Smooth muscle cell of the brain vasculature (primary cell): ENCODE measurements at regions not wholly inside any gene's neighbourhood (a gene's known extent, or its start where the extent isn't known, plus 50 kb on each side); places are given as distances from the start of the nearest gene placed in this dataset.
A peak's percentile ranks its signal among the peaks of the same experiment; 100 is the strongest.

Experiments used
- DNase-seq: peaks from one replicate; pipeline ENCODE4 v3.0.0-alpha.2; 2012; ENCODE audit warnings: low read depth, low spot score

DNA sequence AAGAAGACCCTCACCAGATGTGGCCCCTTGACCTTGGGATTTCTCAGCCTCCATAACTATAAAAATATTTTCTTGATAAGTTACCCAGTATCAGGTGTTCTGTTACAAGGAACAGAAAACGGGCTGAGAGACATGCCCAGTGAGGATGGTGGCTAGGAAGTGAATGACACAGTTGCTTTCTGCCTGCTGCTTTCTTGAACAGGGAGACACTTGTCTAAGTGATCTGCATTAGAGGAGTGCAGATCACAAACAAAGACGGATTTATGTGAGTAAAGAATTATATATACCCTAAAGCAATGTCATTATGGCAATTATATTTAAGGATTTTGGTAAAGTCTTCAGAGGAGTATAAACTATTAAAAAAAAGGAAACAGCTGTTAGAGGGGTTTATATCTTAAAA lies 169.2 kb upstream of the AHR start:
- DNase-seq = no peak

DNA sequence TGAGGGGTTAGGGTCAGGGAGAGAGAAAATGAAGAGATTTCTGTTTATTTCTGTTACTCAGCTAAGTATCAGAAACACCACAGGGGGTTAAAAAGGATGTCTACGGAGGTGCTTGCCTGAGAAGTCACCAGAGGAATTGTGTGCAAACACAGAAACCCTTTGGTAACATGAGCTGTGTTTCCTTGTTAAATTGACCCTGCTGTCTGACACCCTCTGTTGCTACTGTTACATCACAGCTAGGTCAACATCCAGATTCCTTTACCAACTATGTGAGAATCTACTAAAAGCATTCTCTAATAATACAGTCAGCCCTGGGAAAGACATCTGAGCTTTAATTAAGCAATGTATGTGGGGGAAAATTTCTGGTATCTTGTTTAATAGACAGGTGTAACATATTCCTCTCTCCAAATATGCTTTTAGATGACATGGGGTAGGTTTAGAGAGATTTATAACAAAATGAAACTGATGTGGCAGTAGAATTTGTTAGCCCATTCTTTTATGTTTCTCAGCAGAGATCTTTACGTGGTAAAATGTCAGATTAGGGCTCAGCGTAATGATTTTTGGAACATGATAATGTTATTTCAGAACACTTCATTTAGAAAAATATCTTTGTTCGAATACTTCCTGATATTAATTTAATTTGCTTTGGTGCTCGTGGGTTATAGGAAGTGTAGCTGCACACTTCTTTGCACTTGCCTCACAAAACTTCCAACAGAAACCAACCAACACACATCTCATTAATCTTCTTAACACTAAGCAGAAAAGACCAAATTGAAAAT lies 168.0 kb upstream of the AHR start:
- peak; percentile 54 for DNase-seq

DNA sequence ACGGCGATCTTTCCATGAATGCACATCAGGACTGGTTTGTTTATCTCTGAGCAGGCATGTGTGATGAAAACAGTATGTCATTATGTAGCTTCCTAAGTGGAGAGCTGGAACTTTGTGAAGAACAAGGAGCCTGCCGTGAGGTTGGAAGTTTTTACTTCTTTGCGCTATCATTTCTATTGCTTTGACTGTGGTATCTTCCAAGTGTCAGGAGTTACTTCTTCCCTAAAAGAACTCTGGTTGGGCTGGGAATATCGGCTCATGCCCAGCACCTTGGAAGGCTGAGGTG lies 167.4 kb upstream of the AHR start:
- no peak for DNase-seq

DNA sequence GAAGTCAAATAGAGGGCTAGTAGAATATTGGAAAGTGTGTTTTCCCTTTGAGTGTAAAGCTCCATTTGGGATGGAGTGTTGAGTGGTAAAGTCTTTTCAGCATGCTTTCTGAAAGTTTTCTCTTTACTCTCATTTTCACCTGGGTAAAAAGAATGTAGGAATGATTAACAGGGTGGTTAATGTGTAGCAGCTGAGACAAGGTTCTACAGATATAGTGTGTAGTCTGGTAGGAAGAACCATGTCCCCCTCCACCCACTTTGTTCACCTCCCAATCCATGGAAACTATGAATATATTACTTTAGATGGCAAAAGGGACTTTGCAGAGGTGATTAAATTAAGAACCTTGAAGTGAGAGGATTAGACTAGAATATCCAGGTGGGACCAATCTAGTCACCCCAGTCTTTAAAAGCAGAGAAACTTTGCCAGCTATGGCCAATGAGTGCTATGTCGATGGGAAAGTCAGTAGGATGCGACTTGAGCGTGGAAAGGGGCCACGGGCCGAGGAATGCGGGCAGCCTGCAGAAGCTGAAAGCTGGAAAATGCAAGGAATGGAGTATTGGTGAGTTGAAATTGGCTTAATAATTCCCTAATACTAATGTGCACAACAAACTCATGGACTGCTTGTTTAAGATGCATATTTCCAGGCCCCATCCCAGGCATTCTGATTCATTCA lies 166.3 kb upstream of the AHR start:
- DNase-seq = no peak

DNA sequence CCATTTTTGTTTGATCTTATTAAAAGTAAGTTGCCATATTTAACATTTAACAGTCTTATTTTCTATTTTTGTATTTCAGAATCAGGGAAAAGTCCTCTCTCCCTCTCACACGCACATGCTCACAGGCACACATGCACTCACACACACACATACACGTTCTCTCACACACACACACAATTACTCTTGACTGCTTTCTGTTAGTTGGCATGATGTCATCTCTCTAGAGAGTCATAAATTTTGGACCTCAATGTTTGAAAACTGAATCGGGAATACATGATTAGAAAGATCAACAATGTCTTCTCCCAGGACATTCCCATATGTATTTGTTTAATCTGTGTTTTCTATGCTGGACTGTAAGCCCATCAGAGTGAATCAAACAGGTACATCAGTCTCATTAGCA lies 165.7 kb upstream of the AHR start:
- DNase-seq = no peak

DNA sequence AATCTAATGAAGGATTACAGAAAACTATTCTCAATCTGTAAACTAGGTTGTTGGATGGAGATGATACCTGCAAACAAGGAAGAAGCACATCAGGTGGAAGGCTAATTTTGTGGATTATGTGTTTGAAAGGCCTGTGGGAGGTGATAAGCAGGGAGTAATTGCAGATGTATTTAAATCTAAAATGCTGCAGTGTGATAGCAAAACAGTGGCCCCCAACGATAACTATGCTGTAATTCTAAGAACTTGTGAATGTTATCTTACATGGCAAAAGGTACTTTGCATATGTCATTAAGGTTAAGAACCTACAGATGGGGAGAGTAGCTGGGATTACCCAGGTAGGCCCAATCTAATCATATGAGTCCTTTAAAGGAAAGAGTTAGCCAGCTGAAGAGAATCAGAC lies 164.5 kb upstream of the AHR start:
- no peak for DNase-seq

DNA sequence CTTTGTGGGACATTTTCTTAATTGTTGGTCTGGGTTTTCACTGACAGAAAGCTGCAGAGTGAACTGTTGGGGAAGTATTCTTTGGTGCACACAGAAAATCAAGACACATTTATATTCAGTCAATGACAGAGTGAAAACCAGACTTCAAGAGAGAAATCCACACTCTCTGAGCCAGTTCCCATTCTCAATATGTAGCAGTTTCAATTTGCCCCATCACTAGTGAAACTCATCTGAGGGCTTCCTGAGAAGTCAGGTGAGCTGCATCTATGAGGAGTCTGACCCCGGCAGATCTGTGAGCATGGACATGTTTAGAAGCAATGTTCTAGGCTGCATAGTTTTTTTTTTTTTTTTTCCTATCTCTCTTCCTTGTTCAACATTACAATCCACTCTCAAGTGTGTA lies 163.7 kb upstream of the AHR start:
- DNase-seq = no peak

DNA sequence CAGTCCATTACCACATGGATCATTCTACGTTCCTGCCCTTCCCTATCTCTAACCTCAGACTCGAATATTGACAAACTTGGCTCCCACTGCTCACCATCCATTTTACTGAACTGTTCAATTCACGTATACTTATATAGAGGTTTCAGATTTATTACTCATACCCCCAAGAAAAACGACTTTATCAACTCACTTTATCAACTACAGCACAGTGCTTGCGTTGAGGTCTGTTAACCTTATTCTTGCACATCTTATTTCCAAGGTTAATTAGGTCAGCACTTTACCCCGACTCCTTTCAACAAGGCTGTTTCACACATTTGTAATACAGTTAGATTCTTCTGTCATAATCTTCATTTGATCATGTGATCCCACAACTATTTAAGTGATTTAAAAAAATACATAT lies 162.3 kb upstream of the AHR start:
- DNase-seq = no peak

DNA sequence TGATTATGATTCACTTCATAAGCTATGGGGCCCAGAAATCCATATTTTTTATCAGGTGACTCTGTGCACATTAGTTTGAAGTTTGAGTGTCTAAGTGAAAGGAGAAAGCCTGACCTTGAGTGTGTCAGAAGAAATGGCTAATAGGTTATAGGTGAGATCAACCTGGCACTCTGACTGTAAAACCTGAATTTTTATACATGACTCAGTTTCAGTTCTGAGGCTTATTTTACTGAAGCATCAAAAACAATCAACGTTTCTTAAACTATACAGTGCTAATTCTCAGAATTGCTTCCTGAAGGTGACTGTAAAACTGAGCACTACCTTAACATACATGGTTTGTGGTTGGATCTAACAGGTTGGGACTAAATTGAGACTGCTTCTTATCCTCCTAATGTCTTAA lies 159.4 kb upstream of the AHR start:
- no peak for DNase-seq

DNA sequence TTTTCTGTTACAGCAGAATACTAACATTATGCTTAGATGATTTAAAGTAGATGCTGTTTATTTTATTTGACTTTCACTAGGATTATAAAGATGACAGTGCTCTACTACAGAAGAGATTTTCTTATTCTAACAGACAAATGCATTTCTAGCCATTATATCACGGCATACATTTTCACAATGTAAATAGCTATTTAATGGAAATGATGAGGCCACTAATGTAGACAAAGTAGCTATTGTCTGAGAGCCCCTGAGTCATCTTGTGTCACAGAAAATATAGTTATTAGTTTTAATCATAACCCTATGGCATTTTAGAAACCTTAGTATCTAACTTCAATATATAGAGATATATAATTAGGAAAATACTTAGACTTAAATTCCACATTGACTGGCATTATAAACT lies 158.0 kb upstream of the AHR start:
- DNase-seq = no peak

DNA sequence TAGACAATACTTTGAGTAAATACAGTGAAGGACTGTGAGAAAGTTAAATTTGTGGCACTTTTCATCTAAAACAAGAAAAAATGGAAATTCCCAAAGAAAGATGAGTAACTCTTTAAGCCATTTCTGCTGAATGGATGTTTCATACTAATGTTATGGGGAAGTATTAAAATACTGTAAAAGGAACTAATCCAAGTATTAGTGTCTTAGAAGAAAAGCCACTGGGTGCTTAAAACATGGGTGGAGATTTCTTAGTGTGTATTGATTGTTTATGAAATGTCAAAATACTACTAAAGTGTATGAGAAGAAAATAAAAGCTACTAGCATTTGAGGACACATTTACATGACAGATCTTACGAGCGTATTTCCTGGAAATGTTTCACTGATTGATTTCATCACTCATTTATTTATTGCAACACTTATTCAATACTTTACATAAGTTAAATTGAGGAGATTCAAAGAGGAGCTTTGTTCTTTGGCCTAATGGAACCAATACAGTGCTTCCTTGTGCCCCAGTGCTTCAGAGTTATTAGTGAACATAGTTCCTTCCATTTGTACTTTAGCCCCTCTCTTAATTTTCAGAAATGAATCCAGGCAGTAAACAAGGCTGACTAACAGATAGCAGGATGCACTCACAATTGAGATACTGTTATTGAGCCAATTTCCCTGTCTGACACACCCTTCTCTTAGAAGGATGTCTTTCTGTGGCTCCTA lies 155.5 kb upstream of the AHR start:
- no peak for DNase-seq

DNA sequence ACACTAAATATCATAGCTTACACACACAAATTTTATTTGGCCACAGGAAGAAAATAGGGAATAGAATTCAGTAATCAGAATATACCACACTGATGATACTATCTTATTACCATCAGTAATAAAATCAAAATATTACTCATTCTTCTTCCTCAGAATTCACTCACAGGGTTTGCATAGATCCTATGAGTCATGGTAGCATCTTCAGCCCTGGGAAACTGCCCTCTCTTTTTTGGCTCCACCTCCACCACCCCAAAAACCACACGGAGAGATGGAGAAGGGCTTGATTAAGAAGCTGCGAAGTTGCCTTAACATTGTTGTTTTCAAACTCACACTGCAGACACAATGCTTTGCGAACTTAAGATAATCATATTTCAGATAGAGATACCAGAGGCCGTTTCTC lies 154.1 kb upstream of the AHR start:
- no peak for DNase-seq

DNA sequence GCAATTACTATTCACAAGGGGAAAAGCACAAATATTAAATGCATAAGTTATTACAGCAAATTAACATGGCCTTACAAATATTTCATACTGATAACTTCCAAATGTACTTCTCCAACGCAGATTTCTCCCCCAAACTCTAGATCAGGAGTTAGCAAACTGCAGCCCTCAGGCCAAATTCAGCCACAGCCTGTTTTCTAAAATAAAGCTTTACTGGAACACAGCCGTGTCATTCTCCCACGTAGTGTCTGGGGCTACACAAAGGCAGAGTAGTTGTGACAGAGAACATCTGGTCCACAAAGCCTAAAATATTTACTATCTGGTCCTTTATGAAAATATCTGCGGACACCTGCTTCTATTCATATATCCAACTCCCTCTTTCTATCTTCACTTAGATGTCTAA lies 151.8 kb upstream of the AHR start:
- no peak for DNase-seq

DNA sequence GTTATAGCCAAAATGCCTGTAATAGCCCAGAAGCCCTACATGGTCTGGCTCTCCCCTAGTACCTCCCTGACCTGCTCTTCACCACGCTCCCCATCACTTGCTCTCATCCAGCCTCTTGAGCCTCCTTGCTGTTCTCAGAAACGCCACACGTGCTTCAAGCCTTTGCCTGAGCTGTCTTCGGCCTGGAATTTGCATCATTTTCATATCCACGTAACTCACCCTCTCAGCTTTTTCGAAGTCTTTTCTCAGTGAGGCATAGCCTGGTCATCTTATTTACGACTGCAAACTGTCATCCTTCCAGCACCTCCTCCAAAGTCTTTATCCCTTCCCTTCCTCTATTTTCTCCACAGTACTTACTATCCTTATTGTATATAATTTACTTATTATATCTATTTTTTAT lies 151.0 kb upstream of the AHR start:
- DNase-seq = no peak

DNA sequence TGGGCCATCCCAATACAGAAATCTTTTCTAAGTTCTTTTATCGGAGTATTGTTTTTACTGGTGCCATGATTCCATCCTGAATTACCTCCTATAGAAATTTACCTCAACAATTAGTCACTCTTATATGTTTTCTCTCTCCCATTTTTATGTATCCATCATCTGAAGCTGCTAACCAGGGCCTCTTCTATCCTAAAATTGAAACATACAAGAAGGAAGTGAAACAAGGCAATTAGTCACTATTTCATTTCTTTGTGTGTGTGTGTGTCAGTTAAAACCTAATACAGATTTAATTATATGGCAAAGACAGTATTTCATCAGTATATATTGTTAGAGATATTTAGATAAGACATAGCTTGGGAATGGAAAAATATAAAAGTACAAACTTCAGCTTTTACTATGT lies 148.4 kb upstream of the AHR start:
- DNase-seq = no peak

DNA sequence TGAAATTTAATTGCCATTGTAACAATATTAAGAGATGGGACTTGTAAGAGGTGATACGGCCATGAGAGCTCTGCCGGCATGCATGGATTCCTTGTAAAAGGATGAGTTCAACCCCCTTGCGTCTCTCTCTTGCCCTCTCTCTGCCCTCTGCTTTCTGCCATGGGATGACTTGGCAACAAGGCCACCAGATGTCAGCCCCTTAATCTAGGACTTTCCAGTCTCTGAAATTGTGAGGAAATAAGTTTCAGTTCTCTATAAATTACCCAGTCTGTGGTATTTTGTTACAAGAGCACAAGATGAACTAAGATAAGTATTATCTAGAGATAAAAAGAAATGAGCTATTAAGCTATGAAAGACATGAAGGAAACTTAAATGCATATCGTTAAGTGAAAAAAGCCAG lies 145.7 kb upstream of the AHR start:
- DNase-seq = no peak

DNA sequence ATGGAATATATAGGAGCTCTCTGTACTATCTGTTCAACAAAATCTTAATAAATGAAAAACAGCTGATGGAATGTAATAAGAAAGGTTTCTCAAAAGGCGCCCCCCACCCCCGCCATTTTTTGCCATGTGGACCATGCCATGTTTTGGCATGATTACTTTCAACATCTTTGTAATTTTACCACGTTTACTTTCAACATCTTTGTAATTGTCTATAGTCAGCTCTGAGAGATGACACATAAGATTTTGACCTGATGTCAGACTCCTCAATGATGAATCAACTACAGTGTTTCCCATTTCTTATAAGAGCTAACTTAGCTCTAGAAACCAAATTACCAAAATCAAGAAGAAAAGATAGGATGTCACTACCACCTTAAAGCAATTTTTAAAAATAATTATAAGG lies 144.9 kb upstream of the AHR start:
- no peak for DNase-seq

DNA sequence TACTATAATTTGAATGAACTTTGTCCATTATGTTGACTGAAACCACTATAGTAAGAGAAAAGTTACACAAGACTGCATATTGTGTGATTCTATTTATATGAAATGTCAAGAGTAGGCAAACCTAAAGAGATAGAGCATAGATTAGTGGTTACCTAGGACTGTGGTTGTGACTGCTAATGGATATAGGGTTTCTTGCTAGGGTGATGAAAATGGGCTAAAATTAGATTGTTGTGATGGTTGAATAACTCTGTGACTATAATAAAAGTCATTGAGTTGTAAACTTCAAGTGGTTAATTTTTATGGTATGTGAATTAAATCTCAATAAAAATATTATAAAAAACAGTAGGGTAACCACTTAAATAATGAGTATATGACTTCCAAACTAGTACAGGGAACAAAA lies 142.9 kb upstream of the AHR start:
- DNase-seq = no peak

DNA sequence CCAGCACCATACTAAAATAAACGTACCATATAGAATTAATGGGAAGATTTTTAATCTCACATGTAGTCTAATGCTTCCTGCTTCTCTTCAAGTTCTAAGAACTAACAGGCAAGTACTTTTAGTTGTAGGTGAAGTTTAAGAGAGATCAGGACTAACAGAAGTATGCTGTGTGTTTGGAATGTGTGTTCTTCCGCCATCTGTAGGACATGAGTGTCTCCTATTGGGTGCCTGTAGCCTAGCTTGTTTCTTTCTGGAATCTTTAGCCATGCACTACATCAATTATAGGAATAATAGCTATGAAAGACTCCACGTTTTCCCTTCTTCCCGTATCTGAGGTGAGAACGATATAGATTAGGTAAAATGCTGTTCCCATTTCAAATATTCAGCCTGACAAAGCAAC lies 140.2 kb upstream of the AHR start:
- DNase-seq = no peak

DNA sequence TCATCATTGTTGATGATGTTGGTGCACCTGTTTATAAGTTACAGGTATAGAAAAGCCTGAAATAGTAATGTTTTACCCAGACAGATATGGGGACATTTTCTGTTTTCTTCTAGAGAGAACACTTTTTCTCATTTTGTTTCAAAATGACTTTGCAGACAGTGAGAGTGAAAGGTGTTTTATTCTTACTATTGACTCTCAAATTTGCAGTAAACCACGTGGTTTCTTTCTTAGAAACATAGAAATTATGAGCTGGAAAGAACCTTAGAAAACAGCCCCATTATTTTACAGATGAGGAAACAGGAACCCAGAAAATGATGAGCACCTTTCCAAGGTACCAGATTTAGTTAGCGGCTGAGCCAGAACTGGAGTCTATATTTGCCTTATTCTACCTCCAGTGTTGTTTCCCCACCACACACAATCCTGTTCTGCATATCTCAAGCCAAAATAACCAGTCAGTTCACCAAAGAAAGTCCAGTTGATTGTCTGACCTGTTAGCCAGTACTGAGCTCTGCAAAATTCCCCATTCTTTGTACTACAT lies 138.9 kb upstream of the AHR start:
- DNase-seq = no peak

DNA sequence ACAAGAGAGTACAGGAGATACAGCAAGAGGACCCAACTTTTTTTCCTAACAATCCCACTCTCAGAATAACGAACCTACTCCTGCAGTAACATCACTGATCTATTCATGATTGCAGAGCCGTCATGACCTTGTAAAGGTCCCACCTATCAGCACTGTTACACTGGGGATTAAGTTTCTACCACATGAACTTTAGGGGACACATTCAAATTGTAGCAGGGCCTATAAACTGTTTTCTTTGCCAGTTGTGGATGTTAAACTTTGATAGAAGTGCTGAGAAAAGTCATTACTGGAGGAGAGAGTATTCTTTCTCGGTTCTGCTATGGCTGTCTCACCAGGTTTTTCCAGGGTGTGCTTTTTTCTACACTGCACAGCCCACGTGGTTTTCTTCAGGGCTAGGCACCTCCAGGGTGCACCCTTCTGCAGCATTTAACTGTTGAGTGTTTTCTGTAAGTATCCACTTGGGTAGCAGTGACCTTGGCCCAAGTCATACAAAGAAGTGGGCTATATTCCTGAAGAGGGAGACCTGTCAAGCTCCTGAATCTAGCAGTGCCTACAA lies 131.6 kb upstream of the AHR start:
- DNase-seq = no peak

DNA sequence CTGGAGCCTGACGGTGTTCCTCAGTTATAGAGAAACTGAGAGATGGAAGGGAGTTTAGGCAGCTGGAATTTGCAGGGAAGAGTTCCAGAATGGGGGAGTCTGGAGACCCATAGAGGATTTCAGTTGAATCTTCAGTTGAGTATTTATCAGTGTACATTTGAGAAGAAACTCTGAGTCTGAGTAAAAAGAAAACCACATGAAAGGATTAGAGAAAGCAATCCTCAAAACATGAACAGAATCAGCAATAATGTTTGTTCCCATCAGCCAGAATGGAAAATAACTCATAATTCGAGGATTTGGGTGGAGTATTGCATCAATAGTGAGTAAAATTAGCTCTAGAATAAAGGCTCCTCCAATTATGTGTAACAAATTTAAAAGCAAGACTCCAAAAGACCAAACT lies 130.0 kb upstream of the AHR start:
- no peak for DNase-seq

DNA sequence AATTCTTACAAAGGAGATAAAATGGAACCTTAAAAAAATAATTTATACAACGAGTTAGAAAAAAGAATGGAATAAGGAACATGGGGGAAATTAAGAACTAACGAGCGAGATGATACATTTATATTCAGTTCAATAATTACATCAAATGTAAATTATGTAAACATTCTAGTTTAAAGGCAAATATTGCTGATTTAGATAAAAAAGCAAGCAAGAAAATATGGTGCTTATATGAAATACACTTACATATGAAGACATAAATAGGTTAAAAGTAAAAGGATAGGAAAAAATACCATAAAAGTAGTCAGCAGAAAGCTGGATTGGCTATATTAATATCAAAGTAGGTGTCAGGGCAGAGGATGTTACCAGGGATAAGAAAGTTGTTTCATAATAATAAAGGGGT lies 127.0 kb upstream of the AHR start:
- no peak for DNase-seq
